ENCODE measurements at regions not wholly inside any gene's neighbourhood (a gene's known extent, or its start where the extent isn't known, plus 50 kb on each side); places are given as distances from the start of the nearest gene placed in this dataset.
A peak's percentile ranks its signal among the peaks of the same experiment; 100 is the strongest.

- Histone ChIP-seq H3K4me3 (ENCODE audit: low read depth, low read length, poor library complexity, severe bottlenecking) (no peak overlapping the region), H3K36me3 (ENCODE audit: insufficient read depth, low read length, poor library complexity, severe bottlenecking) (no peaks in the 10 kb centered on the region), H3K27me3 (replicated peaks; ENCODE audit: insufficient read depth, low read depth, low read length, poor library complexity) (no peaks in the 10 kb centered on the region), H3K27ac (ENCODE audit: low read depth, low read length, poor library complexity, severe bottlenecking) (no peak overlapping the region), H3K4me1 (ENCODE audit: insufficient read depth, low read length, poor library complexity, severe bottlenecking) (peaks cover 16% of the 10 kb centered on the region), H3K9me3 (ENCODE audit: low read depth, low read length, poor library complexity, severe bottlenecking) (no peaks in the 10 kb centered on the region)
- no peak for DNase-seq (ENCODE audit: low spot score)
- ChIA-PET CTCF (no interaction called here), POLR2A (ENCODE audit: low non-redundant PET) (no interaction called here)
- no TSS peak for BruUV-seq (replicated peaks)
- TF ChIP-seq EZH2 (IDR thresholded peaks at IDR 0.05; ENCODE audit: borderline replicate concordance, low read depth, low read length, poor library complexity, severe bottlenecking): no peak
- TF ChIP-seq, protein P1, sequence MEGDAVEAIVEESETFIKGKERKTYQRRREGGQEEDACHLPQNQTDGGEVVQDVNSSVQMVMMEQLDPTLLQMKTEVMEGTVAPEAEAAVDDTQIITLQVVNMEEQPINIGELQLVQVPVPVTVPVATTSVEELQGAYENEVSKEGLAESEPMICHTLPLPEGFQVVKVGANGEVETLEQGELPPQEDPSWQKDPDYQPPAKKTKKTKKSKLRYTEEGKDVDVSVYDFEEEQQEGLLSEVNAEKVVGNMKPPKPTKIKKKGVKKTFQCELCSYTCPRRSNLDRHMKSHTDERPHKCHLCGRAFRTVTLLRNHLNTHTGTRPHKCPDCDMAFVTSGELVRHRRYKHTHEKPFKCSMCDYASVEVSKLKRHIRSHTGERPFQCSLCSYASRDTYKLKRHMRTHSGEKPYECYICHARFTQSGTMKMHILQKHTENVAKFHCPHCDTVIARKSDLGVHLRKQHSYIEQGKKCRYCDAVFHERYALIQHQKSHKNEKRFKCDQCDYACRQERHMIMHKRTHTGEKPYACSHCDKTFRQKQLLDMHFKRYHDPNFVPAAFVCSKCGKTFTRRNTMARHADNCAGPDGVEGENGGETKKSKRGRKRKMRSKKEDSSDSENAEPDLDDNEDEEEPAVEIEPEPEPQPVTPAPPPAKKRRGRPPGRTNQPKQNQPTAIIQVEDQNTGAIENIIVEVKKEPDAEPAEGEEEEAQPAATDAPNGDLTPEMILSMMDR (conservative IDR thresholded peaks at IDR 0.05; ENCODE audit: low read depth, low read length): no peak
- intact Hi-C loops (cut with micrococcal nuclease; ENCODE audit: unreplicated experiment): loop anchor here (10.0 kb wide), 2 partner anchors 993 to 1243 kb away; no protein-coding TSS in a partner anchor
These were observed 145.3 kb upstream of the SPRED2 start for GRCh38 chr2:65577654-65578053.

DNA sequence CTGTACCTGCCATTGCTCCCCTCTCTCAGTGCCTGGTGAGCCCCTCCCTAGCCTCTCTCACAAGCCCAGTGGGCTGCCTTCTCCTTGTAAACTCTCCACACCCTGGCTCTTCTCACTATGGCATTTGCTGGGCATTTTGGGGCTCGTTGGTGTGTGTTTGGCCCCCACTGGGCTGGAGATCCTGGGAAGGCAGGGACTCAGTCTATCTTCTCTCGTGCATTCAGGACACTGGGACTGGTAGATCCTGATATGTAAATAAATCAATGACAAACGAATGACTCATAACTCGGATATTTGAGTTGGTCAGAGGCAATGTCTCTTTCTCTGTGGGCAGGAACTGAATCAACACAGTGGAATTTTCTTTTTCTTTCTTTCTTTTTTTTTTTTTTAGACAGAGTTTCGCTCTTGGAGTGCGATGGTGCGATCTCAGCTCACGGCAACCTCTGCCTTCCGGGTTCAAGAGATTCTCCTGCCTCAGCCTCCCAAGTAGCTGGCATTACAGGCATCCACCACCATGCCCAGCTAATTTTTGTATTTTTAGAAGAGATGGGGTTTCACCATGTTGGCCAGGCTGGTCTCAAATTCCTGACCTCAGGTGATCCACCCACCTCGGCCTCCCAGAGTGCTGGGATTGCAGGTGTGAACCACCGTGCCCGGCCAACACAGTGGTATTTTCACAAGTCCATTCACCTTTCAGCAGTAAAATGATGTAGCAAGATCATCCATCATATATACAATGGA, 144.6 kb upstream of the SPRED2 start:
- TF ChIP-seq, protein P1 (conservative IDR thresholded peaks at IDR 0.05; ENCODE audit: low read depth, low read length): no peak
- TF ChIP-seq EZH2 (IDR thresholded peaks at IDR 0.05; ENCODE audit: borderline replicate concordance, low read depth, low read length, poor library complexity, severe bottlenecking): no peak
- Histone ChIP-seq H3K27me3 (replicated peaks; ENCODE audit: insufficient read depth, low read depth, low read length, poor library complexity) (no peaks in the 10 kb centered on the region), H3K9me3 (ENCODE audit: low read depth, low read length, poor library complexity, severe bottlenecking) (no peaks in the 10 kb centered on the region), H3K4me1 (ENCODE audit: insufficient read depth, low read length, poor library complexity, severe bottlenecking) (peaks cover 16% of the 10 kb centered on the region), H3K4me3 (ENCODE audit: low read depth, low read length, poor library complexity, severe bottlenecking) (no peak overlapping the region), H3K36me3 (ENCODE audit: insufficient read depth, low read length, poor library complexity, severe bottlenecking) (no peaks in the 10 kb centered on the region), H3K27ac (ENCODE audit: low read depth, low read length, poor library complexity, severe bottlenecking) (peak overlapping the region; percentile 39)
- CTCF ChIA-PET: interaction anchor here (0.6 kb wide), 1 partner anchor 357 kb away, joined by 3 read pairs; no protein-coding TSS in a partner anchor
- BruUV-seq (replicated peaks): no TSS peak
- intact Hi-C loops (cut with micrococcal nuclease; ENCODE audit: unreplicated experiment): loop anchor here (10.0 kb wide), 2 partner anchors 992 to 1242 kb away; no protein-coding TSS in a partner anchor
- DNase-seq (ENCODE audit: low spot score): peak; percentile 86
- POLR2A ChIA-PET (ENCODE audit: low non-redundant PET): no interaction called here

- Histone ChIP-seq H3K4me3 (ENCODE audit: low read depth, low read length, poor library complexity, severe bottlenecking) (no peak overlapping the region), H3K36me3 (ENCODE audit: insufficient read depth, low read length, poor library complexity, severe bottlenecking) (no peaks in the 10 kb centered on the region), H3K4me1 (ENCODE audit: insufficient read depth, low read length, poor library complexity, severe bottlenecking) (peaks cover 16% of the 10 kb centered on the region), H3K27ac (ENCODE audit: low read depth, low read length, poor library complexity, severe bottlenecking) (peak overlapping the region; percentile 39), H3K9me3 (ENCODE audit: low read depth, low read length, poor library complexity, severe bottlenecking) (no peaks in the 10 kb centered on the region), H3K27me3 (replicated peaks; ENCODE audit: insufficient read depth, low read depth, low read length, poor library complexity) (no peaks in the 10 kb centered on the region)
- ChIA-PET CTCF (interaction anchor here (0.7 kb wide), 1 partner anchor 1229 kb away, joined by 8 read pairs; no protein-coding TSS in a partner anchor), POLR2A (ENCODE audit: low non-redundant PET) (no interaction called here)
- no peak for DNase-seq (ENCODE audit: low spot score)
- BruUV-seq (replicated peaks): no TSS peak
- TF ChIP-seq EZH2 (IDR thresholded peaks at IDR 0.05; ENCODE audit: borderline replicate concordance, low read depth, low read length, poor library complexity, severe bottlenecking): no peak
- TF ChIP-seq, protein P1 (conservative IDR thresholded peaks at IDR 0.05; ENCODE audit: low read depth, low read length): no peak
- intact Hi-C loops (cut with micrococcal nuclease; ENCODE audit: unreplicated experiment): loop anchor here (10.0 kb wide), 2 partner anchors 991 to 1241 kb away; no protein-coding TSS in a partner anchor
These were observed 143.9 kb upstream of the SPRED2 start for GRCh38 chr2:65576278-65576677.
